IMR-90 (cell line): ENCODE measurements at regions not wholly inside any gene's neighbourhood (a gene's known extent, or its start where the extent isn't known, plus 50 kb on each side); places are given as distances from the start of the nearest gene placed in this dataset.

Source experiments
- ATAC-seq: fragments of 200-7000 bp; cut with Tn5 transposase; 2 replicates; pipeline ENCODE4 v1.9.1; 2020; ENCODE audit warnings: low read depth, mild to moderate bottlenecking, moderate library complexity
- BruUV-seq: library from RNA; stranded (reverse); fragments of 400-500 nt; replicated peaks from 2 replicates; lab custom pipeline; 2021; lab: Mats Ljungman, UMichigan
- CTCF ChIA-PET: fragments of 300-600 bp; formaldehyde crosslinking; extraction: SDS; loops from one replicate; lab custom pipeline; 2021; ENCODE audit warnings: antibody characterized with exemption; lab: Yijun Ruan, JAX
- POLR2A ChIA-PET: fragments of 300-600 bp; sonication (Branson Sonifier 250); formaldehyde crosslinking; loops from one replicate; lab custom pipeline; 2022; ENCODE audit warnings: antibody characterized with exemption; ENCODE audit not compliant: unreplicated experiment; lab: Charles Lee
- DNase-seq: peaks from one replicate; pipeline ENCODE4 v3.0.0; 2013
- H2AFZ ChIP-seq: replicated peaks from 2 replicates; pipeline ENCODE3; 2013; ENCODE audit warnings: low read length, mild to moderate bottlenecking; ENCODE audit not compliant: poor library complexity
- H2AK5ac ChIP-seq: 2 replicates; pipeline ENCODE4 v1.6.1; 2013; ENCODE audit warnings: low read depth, low read length, inconsistent platforms
- H2AK9ac ChIP-seq: replicated peaks from 2 replicates; pipeline ENCODE3; 2013; ENCODE audit warnings: mild to moderate bottlenecking, low read depth, low read length, moderate library complexity; ENCODE audit not compliant: poor library complexity
- H2BK120ac ChIP-seq: 2 replicates; pipeline ENCODE4 v1.6.1; 2013; ENCODE audit warnings: low read depth, low read length, inconsistent platforms
- H2BK15ac ChIP-seq: 3 replicates; pipeline ENCODE4 v1.6.1; 2013; ENCODE audit warnings: low read depth, low read length, inconsistent platforms
- H2BK20ac ChIP-seq: 2 replicates; pipeline ENCODE4 v1.6.1; 2013; ENCODE audit warnings: low read depth, mild to moderate bottlenecking, inconsistent platforms, low read length, moderate library complexity
- H2BK5ac ChIP-seq: 2 replicates; pipeline ENCODE4 v1.6.1; 2013; ENCODE audit warnings: mild to moderate bottlenecking, low read depth, low read length, inconsistent platforms; ENCODE audit not compliant: poor library complexity, severe bottlenecking
- H3K14ac ChIP-seq: replicated peaks from 2 replicates; pipeline ENCODE4 v1.6.1; 2013; ENCODE audit warnings: low read depth, low read length, inconsistent platforms
- H3K18ac ChIP-seq: 2 replicates; pipeline ENCODE4 v1.6.1; 2013; ENCODE audit warnings: low read depth, low read length, control low read depth
- H3K23ac ChIP-seq: 2 replicates; pipeline ENCODE4 v1.6.1; 2013; ENCODE audit warnings: low read depth, low read length, inconsistent platforms
- H3K27ac ChIP-seq: 2 replicates; pipeline ENCODE4 v1.5.1; 2013; ENCODE audit warnings: mild to moderate bottlenecking, control low read depth, low read length; ENCODE audit not compliant: insufficient read depth
- H3K27me3 ChIP-seq: 2 replicates; pipeline ENCODE4 v1.6.1; 2013; ENCODE audit warnings: low read length; ENCODE audit not compliant: control insufficient read depth, insufficient read depth
- H3K36me3 ChIP-seq: 2 replicates; pipeline ENCODE4 v1.6.1; 2013; ENCODE audit warnings: low read length, mixed read lengths; ENCODE audit not compliant: control insufficient read depth, insufficient read depth
- H3K4ac ChIP-seq: 2 replicates; pipeline ENCODE4 v1.6.1; 2013; ENCODE audit warnings: low read depth, low read length, inconsistent platforms
- H3K4me1 ChIP-seq: 2 replicates; pipeline ENCODE4 v1.6.1; 2013; ENCODE audit warnings: low read length, mixed read lengths; ENCODE audit not compliant: control insufficient read depth, insufficient read depth
- H3K4me2 ChIP-seq: 2 replicates; pipeline ENCODE4 v1.6.1; 2013; ENCODE audit warnings: low read depth, mild to moderate bottlenecking, control low read depth, low read length, moderate library complexity
- H3K4me3 ChIP-seq: 2 replicates; pipeline ENCODE4 v1.5.1; 2013; ENCODE audit warnings: low read depth, mild to moderate bottlenecking, control low read depth, low read length, moderate library complexity; ENCODE audit not compliant: insufficient read depth
- H3K56ac ChIP-seq: 2 replicates; pipeline ENCODE4 v1.6.1; 2013; ENCODE audit warnings: low read length, inconsistent platforms; ENCODE audit not compliant: insufficient read depth; ENCODE audit errors: extremely low read depth
- H3K79me1 ChIP-seq, 2 experiments: 2 replicates each; pipeline ENCODE4 v1.6.1; 2013; ENCODE audit warnings: low read length in 2 of 2, inconsistent platforms in 1 of 2, low read depth in 1 of 2
- H3K9ac ChIP-seq: 2 replicates; pipeline ENCODE4 v1.6.1; 2013; ENCODE audit warnings: low read depth, low read length, control low read depth
- H3K9me1 ChIP-seq: 2 replicates; pipeline ENCODE4 v1.6.1; 2013; ENCODE audit warnings: low read length, inconsistent platforms; ENCODE audit not compliant: insufficient read depth
- H3K9me3 ChIP-seq: 2 replicates; pipeline ENCODE4 v1.6.1; 2013; ENCODE audit warnings: low read length; ENCODE audit not compliant: control insufficient read depth, insufficient read depth
- H4K20me1 ChIP-seq: 2 replicates; pipeline ENCODE4 v1.6.1; 2013; ENCODE audit warnings: low read length, inconsistent platforms; ENCODE audit not compliant: insufficient read depth
- H4K5ac ChIP-seq: 2 replicates; pipeline ENCODE4 v1.6.1; 2013; ENCODE audit warnings: mild to moderate bottlenecking, low read depth, low read length, control low read depth
- H4K8ac ChIP-seq, 2 experiments: 2 replicates each; pipeline ENCODE4 v1.6.1; 2013; ENCODE audit warnings: low read depth in 2 of 2, low read length in 2 of 2, control low read depth in 1 of 2, inconsistent platforms in 1 of 2
- H4K91ac ChIP-seq: 2 replicates; pipeline ENCODE4 v1.6.1; 2013; ENCODE audit warnings: low read depth, low read length, inconsistent platforms; ENCODE audit not compliant: insufficient read depth
- CEBPB ChIP-seq: IDR thresholded peaks from 2 replicates; pipeline ENCODE4 v1.6.1; 2012; ENCODE audit warnings: low read depth, low read length, improper control_type of control experiment
- FOS ChIP-seq: fragments of 150-350 bp; IDR thresholded peaks from 2 replicates; pipeline ENCODE4 v1.6.1; 2016; ENCODE audit warnings: low read depth, low read length
- MAFK ChIP-seq: IDR thresholded peaks from 2 replicates; pipeline ENCODE4 v1.6.1; 2012; ENCODE audit warnings: low read depth, low read length, improper control_type of control experiment
- MAZ ChIP-seq: IDR thresholded peaks from 2 replicates; pipeline ENCODE4 v1.6.1; 2012; ENCODE audit warnings: low read depth, mild to moderate bottlenecking, low read length, improper control_type of control experiment, moderate library complexity, borderline replicate concordance
- NFE2L2 ChIP-seq: fragments of 150-350 bp; IDR thresholded peaks from 2 replicates; pipeline ENCODE4 v1.6.1; 2016; ENCODE audit warnings: low read depth, mild to moderate bottlenecking, low read length
- POLR2A ChIP-seq: IDR thresholded peaks from 2 replicates; pipeline ENCODE4 v1.6.1; 2012; ENCODE audit warnings: mild to moderate bottlenecking, low read depth, low read length
- RAD21 ChIP-seq: IDR thresholded peaks from 2 replicates; pipeline ENCODE4 v1.6.1; 2012; ENCODE audit warnings: low read length, improper control_type of control experiment
- RFX5 ChIP-seq: IDR thresholded peaks from 2 replicates; pipeline ENCODE4 v1.8.0; 2012; ENCODE audit warnings: low read depth, mild to moderate bottlenecking, low read length, moderate library complexity
- WGBS, 2 experiments: methylation state at CpG; one replicate each; pipeline versions ENCODE4 v1.1.5 to v1.1.7; 2013; ENCODE audit warnings: missing lambda C conversion rate in 2 of 2; ENCODE audit not compliant: insufficient read length in 1 of 2; ENCODE audit errors: extremely low coverage in 2 of 2; 5-methylcytosine and 5-hydroxymethylcytosine counted together
- dilution Hi-C: fragments of 300-500 bp; cut with HindIII; formaldehyde crosslinking; loops from one replicate; pipeline ENCODE4 v1.14.3; 2018; ENCODE audit warnings: low sequenced_read_pairs; ENCODE audit not compliant: unreplicated experiment
- in situ Hi-C: fragments of 300-500 bp; cut with MboI; formaldehyde crosslinking; loops from 3 replicates; pipeline ENCODE4 v1.14.3; 2019; ENCODE audit warnings: low sequenced_read_pairs, inconsistent platforms, mixed read lengths
- intact Hi-C: fragments of 100-400 bp; cut with micrococcal nuclease; formaldehyde crosslinking; loops from 2 replicates; pipeline ENCODE4 v1.10.0; 2022
- TF ChIP-seq, protein P1 (sequence below): fragments of 150-350 bp; IDR thresholded peaks from 2 replicates; pipeline ENCODE4 v1.6.1; 2017; ENCODE audit warnings: mild to moderate bottlenecking, antibody characterized with exemption, low read length, low read depth

GRCh38 chr4:33133723-33134122, 2413.6 kb downstream of the PCDH7 start:
- H2BK20ac ChIP-seq: no peak overlapping the region
- no peak overlapping the region for H3K27ac ChIP-seq
- H2BK120ac ChIP-seq: no peak overlapping the region
- no peak overlapping the region for H3K4me2 ChIP-seq
- dilution Hi-C loops (no loop called here), in situ Hi-C loops (no loop called here), intact Hi-C loops (no loop called here)
- no peak overlapping the region for H3K9ac ChIP-seq
- no peaks in the 10 kb centered on the region for H3K4me1 ChIP-seq
- H3K18ac ChIP-seq: no peak overlapping the region
- ATAC-seq: no peak
- H2BK15ac ChIP-seq: no peak overlapping the region
- H3K14ac ChIP-seq: no peak overlapping the region
- no peaks in the 10 kb centered on the region for H4K20me1 ChIP-seq
- BruUV-seq: no TSS peak
- H3K4ac ChIP-seq: no peak overlapping the region
- no peak overlapping the region for H2AFZ ChIP-seq
- no CpG with 5 or more reads among the region's 2 CpGs for WGBS, 2 experiments
- CTCF ChIA-PET: interaction anchor here (0.6 kb wide), 1 partner anchor 27 kb away, joined by 3 read pairs; no protein-coding TSS in a partner anchor
- H2AK5ac ChIP-seq: no peak overlapping the region
- no peak overlapping the region for H4K8ac ChIP-seq
- no peak overlapping the region for H3K56ac ChIP-seq
- no peaks in the 10 kb centered on the region for H3K36me3 ChIP-seq
- no peak for DNase-seq
- no peak overlapping the region for H4K5ac ChIP-seq
- POLR2A ChIA-PET: no interaction called here
- no peak overlapping the region for H2BK5ac ChIP-seq
- TF ChIP-seq MAFK (no peak), NFE2L2 (no peak), CEBPB (no peak), RAD21 (no peak), RFX5 (no peak), MAZ (no peak), POLR2A (no peak), FOS (no peak)
- TF ChIP-seq, protein P1, sequence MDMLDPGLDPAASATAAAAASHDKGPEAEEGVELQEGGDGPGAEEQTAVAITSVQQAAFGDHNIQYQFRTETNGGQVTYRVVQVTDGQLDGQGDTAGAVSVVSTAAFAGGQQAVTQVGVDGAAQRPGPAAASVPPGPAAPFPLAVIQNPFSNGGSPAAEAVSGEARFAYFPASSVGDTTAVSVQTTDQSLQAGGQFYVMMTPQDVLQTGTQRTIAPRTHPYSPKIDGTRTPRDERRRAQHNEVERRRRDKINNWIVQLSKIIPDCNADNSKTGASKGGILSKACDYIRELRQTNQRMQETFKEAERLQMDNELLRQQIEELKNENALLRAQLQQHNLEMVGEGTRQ: no peak
- H3K4me3 ChIP-seq: no peak overlapping the region
- no peaks in the 10 kb centered on the region for H3K9me1 ChIP-seq
- H3K23ac ChIP-seq: no peak overlapping the region
- peaks cover 2% of the 10 kb centered on the region; the same call in 1 of the 2 replicates for H3K9me3 ChIP-seq
- H3K79me1 ChIP-seq: no peaks in the 10 kb centered on the region
- no peak overlapping the region for H4K91ac ChIP-seq
- no peak overlapping the region for H2AK9ac ChIP-seq
- no peaks in the 10 kb centered on the region for H3K27me3 ChIP-seq
